HL-60 (cell line): ENCODE measurements at regions not wholly inside any gene's neighbourhood (a gene's known extent, or its start where the extent isn't known, plus 50 kb on each side); places are given as distances from the start of the nearest gene placed in this dataset.

Source experiments
- DNase-seq, 2 experiments: peaks; one replicate each; pipeline ENCODE4 v3.0.0-alpha.2; 2010 to 2020; ENCODE audit warnings: low read depth in 1 of 2, low spot score in 1 of 2
- H3K27ac ChIP-seq: fragments of 250-450 bp; sonication (Bioruptor Pico); replicated peaks from 2 replicates; pipeline ENCODE4 v1.5.1; 2020; ENCODE audit warnings: mild to moderate bottlenecking, moderate library complexity
- H3K27me3 ChIP-seq: fragments of 250-450 bp; sonication (Bioruptor Pico); 2 replicates; pipeline ENCODE4 v1.5.1; 2021; ENCODE audit warnings: mild to moderate bottlenecking, moderate library complexity; ENCODE audit not compliant: insufficient read depth, poor library complexity, severe bottlenecking
- H3K4me3 ChIP-seq: replicated peaks from 2 replicates; pipeline ENCODE4 v1.5.1; 2011; ENCODE audit warnings: mild to moderate bottlenecking, control low read depth, low read length; ENCODE audit not compliant: insufficient read depth
- CTCF ChIP-seq: IDR thresholded peaks from one replicate; pipeline ENCODE4 v1.5.1; 2011; ENCODE audit warnings: low read length, control low read depth, inconsistent platforms; ENCODE audit not compliant: insufficient read depth
- GABPA ChIP-seq: IDR thresholded peaks from 2 replicates; pipeline ENCODE4 v1.6.1; 2012; ENCODE audit warnings: low read depth
- POLR2AphosphoS5 ChIP-seq: IDR thresholded peaks from 2 replicates; pipeline ENCODE4 v1.6.1; 2012; ENCODE audit warnings: low read depth
- REST ChIP-seq: IDR thresholded peaks from 2 replicates; pipeline ENCODE4 v1.6.1; 2012; ENCODE audit warnings: low read depth; ENCODE audit not compliant: insufficient replicate concordance
- SPI1 ChIP-seq: IDR thresholded peaks from 2 replicates; pipeline ENCODE4 v1.6.1; 2012; ENCODE audit warnings: low read depth, mild to moderate bottlenecking, borderline replicate concordance

GRCh38 chr9:16157216-16157615, 604.4 kb downstream of the CCDC171 start:
- H3K27me3 ChIP-seq = no peaks in the 10 kb centered on the region
- no peak for TF ChIP-seq GABPA
- DNase-seq = no peak
- H3K27ac ChIP-seq = no peak overlapping the region
- no peak overlapping the region for H3K4me3 ChIP-seq

- H3K27ac ChIP-seq = no peak overlapping the region
Measured at GRCh38 chr9:16157651-16158050, 604.8 kb downstream of the CCDC171 start.

GRCh38 chr9:16158093-16158492, 605.2 kb downstream of the CCDC171 start:
- Histone ChIP-seq H3K27me3 (no peaks in the 10 kb centered on the region), H3K4me3 (no peak overlapping the region), H3K27ac (no peak overlapping the region)
- no peak for TF ChIP-seq SPI1
- TF ChIP-seq REST = no peak
- TF ChIP-seq GABPA = no peak
- no peak for TF ChIP-seq POLR2AphosphoS5
- no peak for TF ChIP-seq CTCF
- no peak for DNase-seq

More at GRCh38 chr9:16157651-16158050, 604.8 kb downstream of the CCDC171 start:
- no peak for DNase-seq
- TF ChIP-seq REST (no peak), SPI1 (no peak), POLR2AphosphoS5 (no peak), GABPA (no peak), CTCF (no peak)
- no peaks in the 10 kb centered on the region for H3K27me3 ChIP-seq
- H3K4me3 ChIP-seq = no peak overlapping the region

- TF ChIP-seq REST = no peak
- TF ChIP-seq SPI1 = no peak
- no peak for TF ChIP-seq POLR2AphosphoS5
- TF ChIP-seq CTCF = no peak
- TF ChIP-seq GABPA = no peak
- DNase-seq = no peak
- H3K27ac ChIP-seq = no peak overlapping the region
Measured at GRCh38 chr9:16161483-16161882, 608.6 kb downstream of the CCDC171 start.

More at GRCh38 chr9:16161483-16161882, 608.6 kb downstream of the CCDC171 start:
- no peak overlapping the region for H3K4me3 ChIP-seq
- no peaks in the 10 kb centered on the region for H3K27me3 ChIP-seq
